Loucy (cell line): ENCODE measurements at regions not wholly inside any gene's neighbourhood (a gene's known extent, or its start where the extent isn't known, plus 50 kb on each side); places are given as distances from the start of the nearest gene placed in this dataset.

ENCODE experiments used
- CTCF ChIP-seq: fragments of 200-600 bp; sonication (generic); conservative IDR thresholded peaks from 2 replicates; pipeline ENCODE4 v1.5.1; 2014; ENCODE audit warnings: mild to moderate bottlenecking, antibody characterized with exemption, low read length
- EZH2phosphoT487 ChIP-seq: fragments of 200-600 bp; IDR thresholded peaks from 2 replicates; pipeline ENCODE4 v1.6.1; 2018; ENCODE audit warnings: antibody characterized with exemption, mild to moderate bottlenecking, moderate library complexity, borderline replicate concordance

DNA sequence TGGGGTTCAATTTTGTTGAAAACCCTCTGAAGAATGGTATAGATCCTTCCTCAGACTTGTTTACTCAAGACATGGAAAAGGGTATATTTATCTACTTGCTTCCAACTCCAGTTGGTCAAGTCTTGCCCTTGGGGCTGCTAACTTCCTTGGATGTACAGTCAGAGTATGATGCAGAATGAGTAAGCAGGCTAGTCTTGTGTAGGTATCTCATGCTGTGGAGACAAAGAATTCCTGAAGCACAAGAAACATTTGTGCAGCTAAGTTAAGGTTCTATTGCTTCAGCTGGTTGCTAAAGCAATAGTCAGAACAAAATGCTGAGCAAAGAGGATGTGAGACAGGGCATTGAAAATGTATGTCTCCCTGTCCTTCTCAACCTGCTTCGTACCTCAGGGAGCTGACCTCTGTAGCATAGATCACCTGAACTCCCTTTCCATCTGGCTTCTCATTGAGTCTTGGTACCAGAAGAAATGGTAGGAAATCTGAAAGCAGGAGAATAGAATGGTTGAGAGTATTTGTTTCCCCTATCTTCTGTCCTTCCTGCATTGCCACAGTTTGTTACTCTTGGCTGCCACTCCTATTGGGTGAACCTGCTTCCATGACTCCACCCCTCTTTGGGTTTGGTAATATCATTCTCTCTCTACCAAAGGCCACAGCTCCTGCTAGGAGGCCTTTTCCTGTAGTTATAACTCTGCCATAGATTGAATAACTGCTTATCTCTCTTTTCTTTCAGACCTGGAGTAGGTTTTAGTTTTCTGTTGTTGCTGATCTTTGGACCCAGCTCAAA, 346.0 kb downstream of the PHF14 start:
- no peak for TF ChIP-seq CTCF
- no peak for TF ChIP-seq EZH2phosphoT487
